Thoracic aorta (tissue), 2 donors: ENCODE measurements at regions not wholly inside any gene's neighbourhood (a gene's known extent, or its start where the extent isn't known, plus 50 kb on each side); places are given as distances from the start of the nearest gene placed in this dataset.

Experiments
- ATAC-seq: fragments of 150-250 bp; one replicate; pipeline ENCODE4 v1.8.0; 2017; ENCODE audit warnings: low read depth; ENCODE audit not compliant: insufficient number of reproducible peaks, low FRiP score
- DNase-seq: peaks from one replicate; pipeline ENCODE4 v3.0.0-alpha.2; 2020; ENCODE audit warnings: low spot score
- H3K27ac ChIP-seq, 2 donors: fragments of 200-600 bp; sonication (generic); 1 replicate in 1 of 2; 2 replicates in 1 of 2; pipeline ENCODE4 v1.5.1; 2016; ENCODE audit warnings: mild to moderate bottlenecking in 2 of 2, moderate library complexity in 2 of 2
- H3K27me3 ChIP-seq: fragments of 200-600 bp; sonication (generic); replicated peaks from 2 replicates; pipeline ENCODE4 v1.6.0; 2016; ENCODE audit warnings: mild to moderate bottlenecking; ENCODE audit not compliant: insufficient read depth
- H3K36me3 ChIP-seq: fragments of 200-600 bp; sonication (generic); one replicate; pipeline ENCODE4 v1.5.1; 2016
- H3K4me1 ChIP-seq, 2 donors: fragments of 200-600 bp; sonication (generic); 1 replicate in 1 of 2; 2 replicates in 1 of 2; pipeline versions ENCODE4 v1.5.1 to v1.6.0; 2016; ENCODE audit warnings: low read depth in 2 of 2, mild to moderate bottlenecking in 1 of 2; ENCODE audit not compliant: control insufficient read depth in 1 of 2
- H3K4me3 ChIP-seq: fragments of 200-600 bp; sonication (generic); 2 replicates; pipeline ENCODE4 v1.5.1; 2016; ENCODE audit warnings: mild to moderate bottlenecking
- H3K9me3 ChIP-seq: fragments of 200-600 bp; sonication (generic); 2 replicates; pipeline ENCODE4 v1.5.1; 2016
- TF ChIP-seq, protein P1 (sequence below): fragments of 200-600 bp; sonication (generic); IDR thresholded peaks from one replicate; pipeline ENCODE4 v1.5.1; 2019; ENCODE audit warnings: antibody characterized with exemption

GRCh38 chr5:155974369-155974768 is 352.6 kb upstream of the SGCD start:
- Histone ChIP-seq H3K4me3 (no peak overlapping the region), H3K9me3 (no peaks in the 10 kb centered on the region), H3K4me1 (peaks cover 0 to 11% of the 10 kb centered on the region in 2 donors), H3K27ac (no peak overlapping the region), H3K27me3 (no peaks in the 10 kb centered on the region), H3K36me3 (no peaks in the 10 kb centered on the region)
- DNase-seq (no peak), ATAC-seq (no peak)
- TF ChIP-seq, protein P1, sequence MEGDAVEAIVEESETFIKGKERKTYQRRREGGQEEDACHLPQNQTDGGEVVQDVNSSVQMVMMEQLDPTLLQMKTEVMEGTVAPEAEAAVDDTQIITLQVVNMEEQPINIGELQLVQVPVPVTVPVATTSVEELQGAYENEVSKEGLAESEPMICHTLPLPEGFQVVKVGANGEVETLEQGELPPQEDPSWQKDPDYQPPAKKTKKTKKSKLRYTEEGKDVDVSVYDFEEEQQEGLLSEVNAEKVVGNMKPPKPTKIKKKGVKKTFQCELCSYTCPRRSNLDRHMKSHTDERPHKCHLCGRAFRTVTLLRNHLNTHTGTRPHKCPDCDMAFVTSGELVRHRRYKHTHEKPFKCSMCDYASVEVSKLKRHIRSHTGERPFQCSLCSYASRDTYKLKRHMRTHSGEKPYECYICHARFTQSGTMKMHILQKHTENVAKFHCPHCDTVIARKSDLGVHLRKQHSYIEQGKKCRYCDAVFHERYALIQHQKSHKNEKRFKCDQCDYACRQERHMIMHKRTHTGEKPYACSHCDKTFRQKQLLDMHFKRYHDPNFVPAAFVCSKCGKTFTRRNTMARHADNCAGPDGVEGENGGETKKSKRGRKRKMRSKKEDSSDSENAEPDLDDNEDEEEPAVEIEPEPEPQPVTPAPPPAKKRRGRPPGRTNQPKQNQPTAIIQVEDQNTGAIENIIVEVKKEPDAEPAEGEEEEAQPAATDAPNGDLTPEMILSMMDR = no peak

- Histone ChIP-seq H3K9me3 (no peaks in the 10 kb centered on the region), H3K27ac (peak overlapping the region in 1 of 2 donors; percentile 24), H3K36me3 (no peaks in the 10 kb centered on the region), H3K4me3 (no peak overlapping the region), H3K27me3 (no peaks in the 10 kb centered on the region), H3K4me1 (peaks cover 0 to 12% of the 10 kb centered on the region in 2 donors)
- TF ChIP-seq, protein P1 = no peak
- ATAC-seq = peak; percentile 56
- no peak for DNase-seq
Observed at GRCh38 chr5:155978850-155979249, 348.1 kb upstream of the SGCD start.

GRCh38 chr5:155982354-155982753 is 344.6 kb upstream of the SGCD start:
- DNase-seq (no peak), ATAC-seq (no peak)
- H3K36me3 ChIP-seq = no peaks in the 10 kb centered on the region
- no peaks in the 10 kb centered on the region for H3K9me3 ChIP-seq
- peak overlapping the region; percentile 57 for H3K4me3 ChIP-seq
- H3K27me3 ChIP-seq = no peaks in the 10 kb centered on the region
- peak overlapping the region; percentile 5 to 44 for H3K27ac ChIP-seq
- peaks cover 0 to 12% of the 10 kb centered on the region in 2 donors for H3K4me1 ChIP-seq
- TF ChIP-seq, protein P1 = no peak

GRCh38 chr5:155983954-155984353 is 343.0 kb upstream of the SGCD start:
- no peak for DNase-seq

DNA sequence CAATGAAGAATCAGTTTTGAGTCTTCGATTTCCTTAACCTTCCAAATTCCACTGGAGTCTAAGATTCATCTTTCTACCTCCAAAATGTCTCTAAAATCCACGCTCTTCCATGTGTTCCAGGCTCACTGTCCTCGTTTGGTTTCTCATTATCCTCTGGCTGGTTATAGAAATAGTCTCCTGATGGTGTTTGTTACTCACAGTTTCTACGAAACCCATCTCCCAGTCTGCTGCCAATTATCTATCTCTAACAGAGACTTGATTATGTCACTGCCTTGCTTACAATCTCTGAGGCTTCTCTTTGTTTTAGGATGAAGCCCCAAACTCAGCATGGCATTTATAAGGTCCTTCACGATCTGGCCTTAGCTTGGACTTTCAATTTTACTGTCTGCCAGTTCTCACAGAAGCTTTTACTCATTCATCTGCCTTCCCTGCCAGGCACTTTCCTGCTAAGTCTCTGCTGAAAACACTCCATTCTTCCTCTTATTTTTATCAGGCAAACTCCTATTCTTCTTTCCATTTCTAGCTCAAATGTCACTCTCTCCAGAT is 339.6 kb upstream of the SGCD start:
- H3K9me3 ChIP-seq = no peaks in the 10 kb centered on the region
- no peak overlapping the region for H3K4me3 ChIP-seq
- TF ChIP-seq, protein P1 = no peak
- ATAC-seq = no peak
- H3K4me1 ChIP-seq = no peaks in the 10 kb centered on the region
- H3K27me3 ChIP-seq = no peaks in the 10 kb centered on the region
- no peak for DNase-seq
- H3K36me3 ChIP-seq = no peaks in the 10 kb centered on the region
- H3K27ac ChIP-seq = no peak overlapping the region

More at GRCh38 chr5:155983954-155984353, 343.0 kb upstream of the SGCD start:
- no peaks in the 10 kb centered on the region for H3K36me3 ChIP-seq
- no peaks in the 10 kb centered on the region for H3K9me3 ChIP-seq
- no peak for ATAC-seq
- H3K27ac ChIP-seq = no peak overlapping the region
- H3K27me3 ChIP-seq = no peaks in the 10 kb centered on the region
- H3K4me3 ChIP-seq = no peak overlapping the region
- peaks cover 0 to 6% of the 10 kb centered on the region in 2 donors for H3K4me1 ChIP-seq
- TF ChIP-seq, protein P1 = no peak
